Kidney epithelial cell (primary cell): ENCODE measurements at regions not wholly inside any gene's neighbourhood (a gene's known extent, or its start where the extent isn't known, plus 50 kb on each side); places are given as distances from the start of the nearest gene placed in this dataset.
"Not testable (repeated sequence)": the region's sequence is repeated elsewhere in the genome, so short reads cannot be mapped to it uniquely, and the experiment has no call there.

Experiments used
- DNase-seq: peaks from one replicate; pipeline ENCODE4 v3.0.0-alpha.2; 2010; ENCODE audit warnings: low read depth
- H3K27me3 ChIP-seq: 2 replicates; pipeline ENCODE4 v1.6.0; 2011; ENCODE audit warnings: low read length; ENCODE audit not compliant: control insufficient read depth, insufficient read depth
- H3K36me3 ChIP-seq: 2 replicates; pipeline ENCODE4 v1.5.1; 2011; ENCODE audit warnings: low read length; ENCODE audit not compliant: control insufficient read depth, insufficient read depth
- H3K4me3 ChIP-seq: 2 replicates; pipeline ENCODE4 v1.5.1; 2011; ENCODE audit warnings: low read depth, mild to moderate bottlenecking, control low read depth, low read length
- CTCF ChIP-seq: IDR thresholded peaks from 2 replicates; pipeline ENCODE4 v1.5.1; 2011; ENCODE audit warnings: mild to moderate bottlenecking, moderate library complexity, low read length, control low read depth, inconsistent platforms; ENCODE audit not compliant: insufficient read depth, poor library complexity, severe bottlenecking

- Histone ChIP-seq H3K4me3 (no peak overlapping the region), H3K36me3 (no peaks in the 10 kb centered on the region), H3K27me3 (no peaks in the 10 kb centered on the region)
- DNase-seq: no peak
- no peak for TF ChIP-seq CTCF
These were observed 78.9 kb upstream of the ZNF462 start for GRCh38 chr9:106784076-106784475.

GRCh38 chr9:106785200-106785599, 77.8 kb upstream of the ZNF462 start:
- TF ChIP-seq CTCF: no peak
- Histone ChIP-seq H3K27me3 (no peaks in the 10 kb centered on the region), H3K36me3 (no peaks in the 10 kb centered on the region), H3K4me3 (no peak overlapping the region)
- DNase-seq: no peak

GRCh38 chr9:106788021-106788420, 74.9 kb upstream of the ZNF462 start:
- H3K4me3 ChIP-seq, H3K27me3 ChIP-seq, DNase-seq, H3K36me3 ChIP-seq: not testable (repeated sequence)

GRCh38 chr9:106795031-106795430, 67.9 kb upstream of the ZNF462 start:
- Histone ChIP-seq H3K27me3 (no peaks in the 10 kb centered on the region), H3K36me3 (no peaks in the 10 kb centered on the region), H3K4me3 (no peak overlapping the region)
- DNase-seq: no peak
- TF ChIP-seq CTCF: no peak

GRCh38 chr9:106796771-106797170, 66.2 kb upstream of the ZNF462 start:
- TF ChIP-seq CTCF: no peak
- no peaks in the 10 kb centered on the region for H3K27me3 ChIP-seq
- H3K36me3 ChIP-seq: no peaks in the 10 kb centered on the region
- DNase-seq: no peak
- H3K4me3 ChIP-seq: no peak overlapping the region

GRCh38 chr9:106797299-106797698, 65.7 kb upstream of the ZNF462 start:
- peak; percentile 45 for DNase-seq
- Histone ChIP-seq H3K36me3 (no peaks in the 10 kb centered on the region), H3K4me3 (no peak overlapping the region), H3K27me3 (no peaks in the 10 kb centered on the region)
- TF ChIP-seq CTCF: no peak
